ENCODE measurements at regions not wholly inside any gene's neighbourhood (a gene's known extent, or its start where the extent isn't known, plus 50 kb on each side); places are given as distances from the start of the nearest gene placed in this dataset.

DNA sequence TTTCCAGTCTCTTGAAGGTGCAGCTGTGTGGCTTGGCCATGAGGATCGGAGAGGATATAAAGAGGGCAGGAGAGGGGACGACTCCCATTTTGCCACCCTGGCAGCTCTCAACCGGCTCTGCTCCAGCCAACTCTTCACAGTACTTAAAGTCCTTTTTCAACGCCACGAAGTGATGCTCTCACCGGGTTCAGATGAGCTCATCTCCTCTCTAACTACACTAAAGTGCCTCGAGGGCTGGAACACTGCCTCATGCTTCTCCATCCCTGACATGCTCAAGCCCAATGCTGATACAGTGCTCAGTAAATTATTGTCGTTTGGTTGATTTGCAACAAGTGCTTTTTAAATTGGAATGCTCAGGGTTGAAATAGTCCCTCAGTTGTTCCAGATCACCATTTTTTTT, 97.8 kb downstream of the GTPBP8 start:
- TF ChIP-seq, protein P1, sequence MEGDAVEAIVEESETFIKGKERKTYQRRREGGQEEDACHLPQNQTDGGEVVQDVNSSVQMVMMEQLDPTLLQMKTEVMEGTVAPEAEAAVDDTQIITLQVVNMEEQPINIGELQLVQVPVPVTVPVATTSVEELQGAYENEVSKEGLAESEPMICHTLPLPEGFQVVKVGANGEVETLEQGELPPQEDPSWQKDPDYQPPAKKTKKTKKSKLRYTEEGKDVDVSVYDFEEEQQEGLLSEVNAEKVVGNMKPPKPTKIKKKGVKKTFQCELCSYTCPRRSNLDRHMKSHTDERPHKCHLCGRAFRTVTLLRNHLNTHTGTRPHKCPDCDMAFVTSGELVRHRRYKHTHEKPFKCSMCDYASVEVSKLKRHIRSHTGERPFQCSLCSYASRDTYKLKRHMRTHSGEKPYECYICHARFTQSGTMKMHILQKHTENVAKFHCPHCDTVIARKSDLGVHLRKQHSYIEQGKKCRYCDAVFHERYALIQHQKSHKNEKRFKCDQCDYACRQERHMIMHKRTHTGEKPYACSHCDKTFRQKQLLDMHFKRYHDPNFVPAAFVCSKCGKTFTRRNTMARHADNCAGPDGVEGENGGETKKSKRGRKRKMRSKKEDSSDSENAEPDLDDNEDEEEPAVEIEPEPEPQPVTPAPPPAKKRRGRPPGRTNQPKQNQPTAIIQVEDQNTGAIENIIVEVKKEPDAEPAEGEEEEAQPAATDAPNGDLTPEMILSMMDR (IDR thresholded peaks at IDR 0.05 in 2 of 3, conservative IDR thresholded peaks at IDR 0.05 in 1 of 3; ENCODE audit: borderline replicate concordance in 1 of 3, insufficient read depth in 1 of 3, low read depth in 2 of 3, low read length in 2 of 3) = no peak
- TF ChIP-seq, protein P2, sequence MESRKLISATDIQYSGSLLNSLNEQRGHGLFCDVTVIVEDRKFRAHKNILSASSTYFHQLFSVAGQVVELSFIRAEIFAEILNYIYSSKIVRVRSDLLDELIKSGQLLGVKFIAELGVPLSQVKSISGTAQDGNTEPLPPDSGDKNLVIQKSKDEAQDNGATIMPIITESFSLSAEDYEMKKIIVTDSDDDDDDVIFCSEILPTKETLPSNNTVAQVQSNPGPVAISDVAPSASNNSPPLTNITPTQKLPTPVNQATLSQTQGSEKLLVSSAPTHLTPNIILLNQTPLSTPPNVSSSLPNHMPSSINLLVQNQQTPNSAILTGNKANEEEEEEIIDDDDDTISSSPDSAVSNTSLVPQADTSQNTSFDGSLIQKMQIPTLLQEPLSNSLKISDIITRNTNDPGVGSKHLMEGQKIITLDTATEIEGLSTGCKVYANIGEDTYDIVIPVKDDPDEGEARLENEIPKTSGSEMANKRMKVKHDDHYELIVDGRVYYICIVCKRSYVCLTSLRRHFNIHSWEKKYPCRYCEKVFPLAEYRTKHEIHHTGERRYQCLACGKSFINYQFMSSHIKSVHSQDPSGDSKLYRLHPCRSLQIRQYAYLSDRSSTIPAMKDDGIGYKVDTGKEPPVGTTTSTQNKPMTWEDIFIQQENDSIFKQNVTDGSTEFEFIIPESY (IDR thresholded peaks at IDR 0.05; ENCODE audit: extremely low read depth, insufficient replicate concordance, low read length) = no peak
